ENCODE measurements at regions not wholly inside any gene's neighbourhood (a gene's known extent, or its start where the extent isn't known, plus 50 kb on each side); places are given as distances from the start of the nearest gene placed in this dataset.

GRCh38 chr5:167448376-167448775 is 843.1 kb upstream of the WWC1 start:
- no peaks in the 10 kb centered on the region for H3K36me3 ChIP-seq (replicated peaks; ENCODE audit: insufficient read depth, low read depth)
- TF ChIP-seq EZH2phosphoT487 (IDR thresholded peaks at IDR 0.05; ENCODE audit: low read depth, severe bottlenecking, unreplicated experiment) (no peak), CTCF (IDR thresholded peaks at IDR 0.05; ENCODE audit: poor library complexity) (no peak)
- no peak overlapping the region for H3K4me3 ChIP-seq
- H3K79me2 ChIP-seq = no peaks in the 10 kb centered on the region
- no peaks in the 10 kb centered on the region for H3K27me3 ChIP-seq
- no peak overlapping the region for H3K27ac ChIP-seq
- no peaks in the 10 kb centered on the region for H3K9me3 ChIP-seq (ENCODE audit: low read depth)
- H3K4me1 ChIP-seq (ENCODE audit: insufficient read depth) = no peaks in the 10 kb centered on the region
- DNase-seq (ENCODE audit: low spot score) = no peak
- no peak overlapping the region for H2AFZ ChIP-seq
- H3K9me2 ChIP-seq (replicated peaks; ENCODE audit: insufficient read depth) = no peaks in the 10 kb centered on the region
- H4K20me1 ChIP-seq (ENCODE audit: insufficient read depth, poor library complexity, severe bottlenecking) = no peaks in the 10 kb centered on the region
- no peak overlapping the region for H3K4me2 ChIP-seq
- 48% methylated on average over 7 of the region's 7 CpGs for WGBS (ENCODE audit: low lambda C conversion rate, missing lambda C conversion rate)

- Histone ChIP-seq H3K4me2 (no peak overlapping the region), H3K9me2 (replicated peaks; ENCODE audit: insufficient read depth) (no peaks in the 10 kb centered on the region), H3K4me3 (no peak overlapping the region), H3K36me3 (replicated peaks; ENCODE audit: insufficient read depth, low read depth) (no peaks in the 10 kb centered on the region), H3K4me1 (ENCODE audit: insufficient read depth) (no peaks in the 10 kb centered on the region), H3K27ac (no peak overlapping the region), H2AFZ (no peak overlapping the region), H3K79me2 (no peaks in the 10 kb centered on the region), H3K27me3 (no peaks in the 10 kb centered on the region), H3K9me3 (ENCODE audit: low read depth) (no peaks in the 10 kb centered on the region), H4K20me1 (ENCODE audit: insufficient read depth, poor library complexity, severe bottlenecking) (no peaks in the 10 kb centered on the region)
- WGBS (ENCODE audit: low lambda C conversion rate, missing lambda C conversion rate) = 53% methylated on average over 7 of the region's 7 CpGs
- DNase-seq (ENCODE audit: low spot score) = no peak
- TF ChIP-seq EZH2phosphoT487 (IDR thresholded peaks at IDR 0.05; ENCODE audit: low read depth, severe bottlenecking, unreplicated experiment) (no peak), EZH2 (IDR thresholded peaks at IDR 0.05; ENCODE audit: borderline replicate concordance) (no peak), CTCF (IDR thresholded peaks at IDR 0.05; ENCODE audit: poor library complexity) (no peak)
Measured at GRCh38 chr5:167451076-167451475, 840.4 kb upstream of the WWC1 start.

- Histone ChIP-seq H2AFZ (no peak overlapping the region), H4K20me1 (ENCODE audit: insufficient read depth, poor library complexity, severe bottlenecking) (no peaks in the 10 kb centered on the region), H3K9me2 (replicated peaks; ENCODE audit: insufficient read depth) (no peaks in the 10 kb centered on the region), H3K79me2 (no peaks in the 10 kb centered on the region), H3K4me1 (ENCODE audit: insufficient read depth) (no peaks in the 10 kb centered on the region), H3K4me2 (no peak overlapping the region), H3K27ac (no peak overlapping the region), H3K36me3 (replicated peaks; ENCODE audit: insufficient read depth, low read depth) (no peaks in the 10 kb centered on the region), H3K4me3 (no peak overlapping the region), H3K9me3 (ENCODE audit: low read depth) (no peaks in the 10 kb centered on the region), H3K27me3 (no peaks in the 10 kb centered on the region)
- 93% methylated on average over 4 of the region's 4 CpGs for WGBS (ENCODE audit: low lambda C conversion rate, missing lambda C conversion rate)
- DNase-seq (ENCODE audit: low spot score) = no peak
- TF ChIP-seq EZH2phosphoT487 (IDR thresholded peaks at IDR 0.05; ENCODE audit: low read depth, severe bottlenecking, unreplicated experiment) (no peak), EZH2 (IDR thresholded peaks at IDR 0.05; ENCODE audit: borderline replicate concordance) (no peak), CTCF (IDR thresholded peaks at IDR 0.05; ENCODE audit: poor library complexity) (no peak)
Measured at GRCh38 chr5:167452136-167452535, 839.3 kb upstream of the WWC1 start.

Data from hepatocyte (in vitro differentiated cells).